HCT116 (cell line): ENCODE measurements at regions not wholly inside any gene's neighbourhood (a gene's known extent, or its start where the extent isn't known, plus 50 kb on each side); places are given as distances from the start of the nearest gene placed in this dataset.

Source experiments
- CTCF ChIP-seq, 3 experiments: fragments of 200-600 bp in 1 of 3; sonication (generic) in 1 of 3; IDR thresholded peaks in 2 of 3; conservative IDR thresholded peaks in 1 of 3; 2 replicates each; pipeline ENCODE4 v1.5.1; 2012 to 2017; ENCODE audit warnings: low read depth in 2 of 3, low read length in 2 of 3, antibody characterized with exemption in 1 of 3, borderline replicate concordance in 1 of 3, control low read depth in 1 of 3, mild to moderate bottlenecking in 1 of 3, mixed read lengths in 1 of 3, mixed run types in 1 of 3, moderate library complexity in 1 of 3; ENCODE audit not compliant: insufficient read depth in 1 of 3
- POLR2A ChIP-seq: IDR thresholded peaks from 2 replicates; pipeline ENCODE4 v1.7.0; 2011; ENCODE audit warnings: borderline replicate concordance; ENCODE audit not compliant: insufficient read depth, insufficient read length; ENCODE audit errors: extremely low read depth
- POLR2AphosphoS5 ChIP-seq: IDR thresholded peaks from 2 replicates; pipeline ENCODE4 v1.6.1; 2011; ENCODE audit warnings: mild to moderate bottlenecking, low read depth, low read length, moderate library complexity
- RAD21 ChIP-seq: IDR thresholded peaks from 2 replicates; pipeline ENCODE4 v1.6.1; 2012; ENCODE audit warnings: low read depth, mild to moderate bottlenecking
- SP1 ChIP-seq: IDR thresholded peaks from 2 replicates; pipeline ENCODE4 v1.6.1; 2012; ENCODE audit warnings: low read depth
- ZNF274 ChIP-seq: fragments of 200-500 bp; sonication (Bioruptor generic); IDR thresholded peaks from 2 replicates; pipeline ENCODE4 v1.6.1; 2014; ENCODE audit warnings: mild to moderate bottlenecking, low read depth, low read length, inconsistent platforms

GRCh38 chr21:28693476-28693875 is 299.2 kb downstream of the LTN1 start:
- no peak for TF ChIP-seq SP1
- TF ChIP-seq ZNF274 = no peak
- TF ChIP-seq RAD21 = no peak
- no peak for TF ChIP-seq CTCF (IDR thresholded peaks at IDR 0.05 in 2 of 3, conservative IDR thresholded peaks at IDR 0.05 in 1 of 3; ENCODE audit: borderline replicate concordance in 1 of 3, insufficient read depth in 1 of 3, low read depth in 2 of 3, low read length in 2 of 3)
- no peak for TF ChIP-seq POLR2A
- no peak for TF ChIP-seq POLR2AphosphoS5
